GM18508 (cell line): ENCODE measurements at regions not wholly inside any gene's neighbourhood (a gene's known extent, or its start where the extent isn't known, plus 50 kb on each side); places are given as distances from the start of the nearest gene placed in this dataset.
"Not testable (repeated sequence)": the region's sequence is repeated elsewhere in the genome, so short reads cannot be mapped to it uniquely, and the experiment has no call there.

Experiments
- ATAC-seq: cut with Tn5 transposase; IDR thresholded peaks from one replicate; pipeline ENCODE4 v1.9.1; 2021; ENCODE audit warnings: moderate number of reproducible peaks; ENCODE audit not compliant: insufficient read depth, unreplicated experiment

- ATAC-seq = no peak
These were observed 621.7 kb upstream of the HS3ST1 start for GRCh38 chr4:12050357-12050756.

- no peak for ATAC-seq
These were observed 614.1 kb upstream of the HS3ST1 start for GRCh38 chr4:12042818-12043217.

GRCh38 chr4:12041828-12042227, 613.1 kb upstream of the HS3ST1 start:
- ATAC-seq = no peak

- no peak for ATAC-seq
These were observed 607.8 kb upstream of the HS3ST1 start for GRCh38 chr4:12036450-12036849.

- no peak for ATAC-seq
These were observed 599.6 kb upstream of the HS3ST1 start for GRCh38 chr4:12028258-12028657.

- ATAC-seq = no peak
These were observed 593.7 kb upstream of the HS3ST1 start for GRCh38 chr4:12022409-12022808.

- ATAC-seq = no peak
These were observed 588.0 kb upstream of the HS3ST1 start for GRCh38 chr4:12016729-12017128.

- no peak for ATAC-seq
These were observed 576.8 kb upstream of the HS3ST1 start for GRCh38 chr4:12005471-12005870.

GRCh38 chr4:11996581-11996980, 567.9 kb upstream of the HS3ST1 start:
- ATAC-seq = not testable (repeated sequence)

GRCh38 chr4:11976726-11977263, 548.1 kb upstream of the HS3ST1 start:
- no peak for ATAC-seq

- ATAC-seq = no peak
These were observed 544.6 kb upstream of the HS3ST1 start for GRCh38 chr4:11973270-11973669.

GRCh38 chr4:11970754-11971153, 542.1 kb upstream of the HS3ST1 start:
- ATAC-seq = no peak

- ATAC-seq = no peak
These were observed 538.1 kb upstream of the HS3ST1 start for GRCh38 chr4:11966782-11967181.

GRCh38 chr4:11954093-11954492, 525.4 kb upstream of the HS3ST1 start:
- no peak for ATAC-seq

GRCh38 chr4:11949355-11949754, 520.7 kb upstream of the HS3ST1 start:
- no peak for ATAC-seq

- ATAC-seq = not testable (repeated sequence)
These were observed 518.9 kb upstream of the HS3ST1 start for GRCh38 chr4:11947629-11948028.

GRCh38 chr4:11937941-11938340, 509.2 kb upstream of the HS3ST1 start:
- no peak for ATAC-seq

GRCh38 chr4:11931266-11931820, 502.6 kb upstream of the HS3ST1 start:
- no peak for ATAC-seq

GRCh38 chr4:11929080-11929479, 500.4 kb upstream of the HS3ST1 start:
- ATAC-seq = no peak

- ATAC-seq = no peak
These were observed 490.6 kb upstream of the HS3ST1 start for GRCh38 chr4:11919316-11919715.

GRCh38 chr4:11914406-11914805, 485.7 kb upstream of the HS3ST1 start:
- ATAC-seq = no peak

- ATAC-seq = no peak
These were observed 484.2 kb upstream of the HS3ST1 start for GRCh38 chr4:11912886-11913285.

- ATAC-seq = no peak
These were observed 482.1 kb upstream of the HS3ST1 start for GRCh38 chr4:11910812-11911211.
